ENCODE measurements at regions not wholly inside any gene's neighbourhood (a gene's known extent, or its start where the extent isn't known, plus 50 kb on each side); places are given as distances from the start of the nearest gene placed in this dataset.
"Not testable (repeated sequence)": the region's sequence is repeated elsewhere in the genome, so short reads cannot be mapped to it uniquely, and the experiment has no call there.

- TF ChIP-seq EZH2 (IDR thresholded peaks at IDR 0.05; ENCODE audit: insufficient read depth, poor library complexity, severe bottlenecking); EZH2phosphoT487 (IDR thresholded peaks at IDR 0.05; ENCODE audit: insufficient read depth, low read depth): not testable (repeated sequence)
Measured at GRCh38 chr15:21258635-21259034, 181.7 kb downstream of the POTEB3 start.

Data from GM23248 (cell line).